Thymus (tissue), 11 donors: ENCODE measurements at regions not wholly inside any gene's neighbourhood (a gene's known extent, or its start where the extent isn't known, plus 50 kb on each side); places are given as distances from the start of the nearest gene placed in this dataset.

Experiments used
- DNase-seq, 9 donors: peaks; one replicate each; pipeline ENCODE4 v3.0.0-alpha.2; 2013; ENCODE audit warnings: low spot score in 9 of 9, low read depth in 6 of 9, missing footprints in 1 of 9
- H3K27ac ChIP-seq, 2 donors: one replicate each; pipeline ENCODE4 v1.5.1; 2013; ENCODE audit warnings: control low read depth in 1 of 2, low read depth in 1 of 2, low read length in 1 of 2, mild to moderate bottlenecking in 1 of 2, moderate library complexity in 1 of 2
- H3K27me3 ChIP-seq, 2 donors: one replicate each; pipeline ENCODE4 v1.5.1; 2013; ENCODE audit warnings: low read length in 1 of 2; ENCODE audit not compliant: control insufficient read depth in 2 of 2, insufficient read depth in 1 of 2
- H3K36me3 ChIP-seq, 2 donors: one replicate each; pipeline ENCODE4 v1.5.1; 2013; ENCODE audit warnings: low read length in 1 of 2, mild to moderate bottlenecking in 1 of 2, moderate library complexity in 1 of 2; ENCODE audit not compliant: control insufficient read depth in 2 of 2, insufficient read depth in 2 of 2
- H3K4me1 ChIP-seq, 2 donors: one replicate each; pipeline ENCODE4 v1.5.1; 2013; ENCODE audit warnings: low read length in 2 of 2; ENCODE audit not compliant: control insufficient read depth in 2 of 2, insufficient read depth in 2 of 2
- H3K4me3 ChIP-seq, 2 donors: one replicate each; pipeline ENCODE4 v1.5.1; 2013; ENCODE audit warnings: low read length in 2 of 2, control low read depth in 1 of 2, mild to moderate bottlenecking in 1 of 2
- H3K9me3 ChIP-seq, 2 donors: one replicate each; pipeline ENCODE4 v1.5.1; 2013; ENCODE audit warnings: low read length in 1 of 2, mild to moderate bottlenecking in 1 of 2; ENCODE audit not compliant: control insufficient read depth in 2 of 2, insufficient read depth in 1 of 2
- WGBS: extraction: QIAGEN DNeasy Blood & Tissue Kit; methylation state at CpG from one replicate; pipeline ENCODE4 v1.1.7; 2013; 5-methylcytosine and 5-hydroxymethylcytosine counted together
- donor health status: healthy.

GRCh38 chr13:104357672-104358354, 1291.6 kb upstream of the SLC10A2 start:
- Histone ChIP-seq H3K9me3 (peaks cover 0 to 1% of the 10 kb centered on the region in 2 donors), H3K36me3 (no peaks in the 10 kb centered on the region), H3K27ac (no peak overlapping the region), H3K4me1 (no peaks in the 10 kb centered on the region), H3K27me3 (no peaks in the 10 kb centered on the region), H3K4me3 (no peak overlapping the region)
- DNase-seq, result no peak
- 94% methylated on average over 9 of the region's 9 CpGs for WGBS

GRCh38 chr13:104357174-104357573, 1291.0 kb upstream of the SLC10A2 start:
- Histone ChIP-seq H3K27ac (no peak overlapping the region), H3K27me3 (no peaks in the 10 kb centered on the region), H3K36me3 (no peaks in the 10 kb centered on the region), H3K4me3 (no peak overlapping the region), H3K9me3 (peaks cover 0 to 1% of the 10 kb centered on the region in 2 donors), H3K4me1 (no peaks in the 10 kb centered on the region)
- WGBS, result 82% methylated on average over 5 of the region's 5 CpGs
- no peak for DNase-seq

- Histone ChIP-seq H3K4me3 (no peak overlapping the region), H3K9me3 (peaks cover 0 to 1% of the 10 kb centered on the region in 2 donors), H3K36me3 (no peaks in the 10 kb centered on the region), H3K27me3 (no peaks in the 10 kb centered on the region), H3K4me1 (no peaks in the 10 kb centered on the region), H3K27ac (no peak overlapping the region)
- DNase-seq, result no peak
- 90% methylated on average over 6 of the region's 6 CpGs for WGBS
Observed at GRCh38 chr13:104355041-104355670, 1288.9 kb upstream of the SLC10A2 start.

DNA sequence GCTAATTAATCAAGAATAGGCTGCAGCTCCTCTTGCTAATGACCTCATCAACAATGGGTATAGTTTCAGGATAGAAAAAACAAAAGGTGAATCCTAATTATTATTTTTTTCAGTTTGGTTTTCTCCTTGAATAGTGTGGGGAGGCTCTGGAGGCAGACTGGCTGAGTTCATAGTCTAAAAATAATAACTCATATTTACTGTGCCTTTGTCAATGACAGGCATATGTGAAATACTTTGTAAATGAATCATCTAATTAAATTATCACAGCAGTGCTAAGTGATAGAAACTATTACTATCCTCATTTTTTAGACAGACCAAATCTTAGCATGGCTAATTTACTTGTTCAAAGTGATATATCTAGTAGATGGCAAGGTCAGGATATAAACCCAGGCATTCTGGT, 1261.0 kb upstream of the SLC10A2 start:
- DNase-seq, result no peak
- no peak overlapping the region for H3K4me3 ChIP-seq
- H3K36me3 ChIP-seq, result no peaks in the 10 kb centered on the region
- no peaks in the 10 kb centered on the region for H3K4me1 ChIP-seq
- no peaks in the 10 kb centered on the region for H3K9me3 ChIP-seq
- no peak overlapping the region for H3K27ac ChIP-seq
- no peaks in the 10 kb centered on the region for H3K27me3 ChIP-seq

- Histone ChIP-seq H3K9me3 (no peaks in the 10 kb centered on the region), H3K4me3 (no peak overlapping the region), H3K4me1 (no peaks in the 10 kb centered on the region), H3K27me3 (no peaks in the 10 kb centered on the region), H3K27ac (no peak overlapping the region), H3K36me3 (no peaks in the 10 kb centered on the region)
- 95% methylated on average over 6 of the region's 6 CpGs for WGBS
- DNase-seq, result no peak
Observed at GRCh38 chr13:104326523-104326922, 1260.3 kb upstream of the SLC10A2 start.

DNA sequence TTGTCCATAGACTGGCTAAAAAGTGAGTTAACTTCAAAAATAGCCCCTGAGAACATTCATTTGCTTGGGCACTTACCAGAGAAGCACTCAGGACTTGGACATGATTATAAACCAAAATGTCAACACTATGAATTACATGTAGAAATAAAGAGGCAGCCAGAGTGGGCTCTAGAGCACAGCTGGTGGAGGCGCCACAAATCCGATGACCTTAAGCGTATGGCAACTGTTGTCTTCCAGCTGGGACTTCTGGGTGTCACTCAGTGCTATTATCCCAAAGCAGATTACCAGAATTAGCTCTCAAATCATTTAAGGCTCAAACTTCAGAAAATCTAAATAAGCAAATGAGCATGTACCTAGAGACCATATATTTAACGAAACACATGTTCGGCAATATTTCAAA, 1255.5 kb upstream of the SLC10A2 start:
- Histone ChIP-seq H3K9me3 (no peaks in the 10 kb centered on the region), H3K27me3 (no peaks in the 10 kb centered on the region), H3K36me3 (no peaks in the 10 kb centered on the region), H3K4me3 (no peak overlapping the region), H3K27ac (no peak overlapping the region), H3K4me1 (no peaks in the 10 kb centered on the region)
- WGBS, result 98% methylated on average over 5 of the region's 5 CpGs
- no peak for DNase-seq

- Histone ChIP-seq H3K4me1 (no peaks in the 10 kb centered on the region), H3K9me3 (no peaks in the 10 kb centered on the region), H3K27me3 (no peaks in the 10 kb centered on the region), H3K27ac (no peak overlapping the region), H3K4me3 (no peak overlapping the region), H3K36me3 (no peaks in the 10 kb centered on the region)
- DNase-seq, result no peak
- WGBS, result 80% methylated on average over 3 of the region's 3 CpGs
Observed at GRCh38 chr13:104320446-104320845, 1254.2 kb upstream of the SLC10A2 start.

DNA sequence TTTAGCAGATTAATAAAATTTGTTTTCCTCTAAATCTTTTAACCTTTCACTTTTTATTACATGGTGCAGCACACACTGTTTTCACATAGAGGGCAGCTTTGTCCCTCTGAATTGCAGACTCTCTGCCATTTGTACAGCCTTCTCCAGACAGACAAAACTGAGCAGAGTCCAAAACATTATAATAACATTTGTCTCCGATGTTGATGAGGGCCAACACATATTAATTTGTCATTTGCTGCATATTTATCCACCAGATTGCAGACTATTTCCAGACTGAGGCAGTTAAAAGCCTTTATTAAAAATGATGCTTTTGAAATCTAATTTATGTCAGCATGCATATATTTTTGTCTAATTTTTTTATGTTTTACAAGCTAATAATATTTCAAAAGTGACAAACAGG, 1251.9 kb upstream of the SLC10A2 start:
- Histone ChIP-seq H3K4me1 (no peaks in the 10 kb centered on the region), H3K36me3 (no peaks in the 10 kb centered on the region), H3K9me3 (no peaks in the 10 kb centered on the region), H3K4me3 (no peak overlapping the region), H3K27me3 (no peaks in the 10 kb centered on the region), H3K27ac (no peak overlapping the region)
- peak in 4 of 9 donors; percentile 2 to 33 (median 10) for DNase-seq
- 53% methylated on average over 1 of the region's 1 CpG for WGBS

DNA sequence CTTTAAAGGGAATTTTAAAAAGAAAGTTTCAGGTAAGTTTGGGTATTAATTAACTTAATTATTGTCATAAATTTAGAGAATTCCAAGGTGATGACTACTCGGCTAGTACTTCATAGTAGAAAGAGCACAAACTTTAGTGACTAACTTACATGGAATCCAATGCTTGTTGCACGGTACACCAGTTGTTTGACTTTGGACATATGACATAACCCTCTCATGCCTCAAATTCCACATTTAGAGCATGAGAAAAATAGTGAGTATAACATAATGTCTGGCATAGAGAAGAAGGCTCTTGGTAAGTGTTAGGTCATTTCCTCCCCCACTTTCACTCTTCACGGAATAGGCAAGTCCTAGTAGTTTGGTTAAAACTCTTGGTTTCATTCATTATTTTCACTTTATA, 1249.4 kb upstream of the SLC10A2 start:
- H3K4me3 ChIP-seq, result no peak overlapping the region
- H3K4me1 ChIP-seq, result no peaks in the 10 kb centered on the region
- no peaks in the 10 kb centered on the region for H3K9me3 ChIP-seq
- DNase-seq, result no peak
- no peaks in the 10 kb centered on the region for H3K36me3 ChIP-seq
- WGBS, result 96% methylated on average over 3 of the region's 3 CpGs
- H3K27ac ChIP-seq, result no peak overlapping the region
- no peaks in the 10 kb centered on the region for H3K27me3 ChIP-seq
